Transverse colon (tissue), 4 donors: ENCODE measurements at regions not wholly inside any gene's neighbourhood (a gene's known extent, or its start where the extent isn't known, plus 50 kb on each side); places are given as distances from the start of the nearest gene placed in this dataset.
A peak's percentile ranks its signal among the peaks of the same experiment; 100 is the strongest.

ENCODE experiments used
- DNase-seq: peaks from one replicate; pipeline ENCODE4 v3.0.0-alpha.2; 2019
- H3K27ac ChIP-seq, 4 donors: fragments of 200-600 bp; sonication (generic); 2 replicates each; pipeline ENCODE4 v1.5.1; 2016 to 2018; ENCODE audit warnings: inconsistent platforms in 4 of 4
- H3K27me3 ChIP-seq: fragments of 200-600 bp; sonication (generic); 2 replicates; pipeline ENCODE4 v1.5.1; 2017; ENCODE audit warnings: inconsistent platforms
- H3K36me3 ChIP-seq, 4 donors: fragments of 200-600 bp; sonication (generic); 2 replicates each; pipeline ENCODE4 v1.5.1; 2017 to 2019; ENCODE audit warnings: inconsistent platforms in 4 of 4
- H3K4me1 ChIP-seq, 4 donors: fragments of 200-600 bp; sonication (generic); 2 replicates each; pipeline ENCODE4 v1.5.1; 2017 to 2020; ENCODE audit warnings: inconsistent platforms in 4 of 4
- H3K4me3 ChIP-seq, 4 donors: fragments of 200-600 bp; sonication (generic); 1 replicate in 1 of 4; 2 replicates in 3 of 4; pipeline versions ENCODE4 v1.5.1 to v1.6.1; 2017 to 2019; ENCODE audit warnings: inconsistent platforms in 4 of 4
- H3K9me3 ChIP-seq, 2 donors: fragments of 200-600 bp; sonication (generic); 2 replicates each; pipeline ENCODE4 v1.5.1; 2017 to 2019; ENCODE audit warnings: inconsistent platforms in 2 of 2
- CTCF ChIP-seq, 5 experiments: fragments of 200-600 bp in 3 of 5; fragments of 450-650 bp in 2 of 5; sonication (generic) in 3 of 5; IDR thresholded peaks; 1 replicate in 2 of 5; 2 replicates in 3 of 5; pipeline ENCODE4 v1.5.1; 2016 to 2017; ENCODE audit warnings: antibody characterized with exemption in 5 of 5, inconsistent platforms in 3 of 5, mild to moderate bottlenecking in 2 of 5, moderate library complexity in 1 of 5
- EP300 ChIP-seq: sonication (generic); formaldehyde crosslinking; IDR thresholded peaks from one replicate; pipeline ENCODE4 v1.6.1; 2017; ENCODE audit warnings: antibody characterized with exemption, low read depth
- POLR2A ChIP-seq: fragments of 450-650 bp; IDR thresholded peaks from one replicate; pipeline ENCODE4 v1.6.1; 2016; ENCODE audit warnings: antibody characterized with exemption, mild to moderate bottlenecking, moderate library complexity
- POLR2AphosphoS5 ChIP-seq, 3 donors: sonication (generic); formaldehyde crosslinking; IDR thresholded peaks; one replicate each; pipeline ENCODE4 v1.6.1; 2016; ENCODE audit warnings: antibody characterized with exemption in 3 of 3
- WGBS, 2 donors: methylation state at CpG; one replicate each; pipeline ENCODE4 v1.1.5; 2018; ENCODE audit warnings: low coverage in 1 of 2; 5-methylcytosine and 5-hydroxymethylcytosine counted together
- in situ Hi-C, 4 donors: fragments of 200-750 bp; cut with MboI; loops; one replicate each; pipeline versions ENCODE4 v1.15.0 to v1.15.1; 2017; ENCODE audit warnings: low sequenced_read_pairs in 3 of 4, low pct_ligation_motif_present in 1 of 4, low pct_unique_long_range_greater_than_20kb in 1 of 4
- intact Hi-C: fragments of 100-400 bp; cut with DNase I; formaldehyde crosslinking; loops from one replicate; pipeline ENCODE4 v1.15.1; 2023; ENCODE audit warnings: low total_unique reads

GRCh38 chr6:126153661-126154060, 167.3 kb downstream of the TRMT11 start:
- Histone ChIP-seq H3K27ac (no peak overlapping the region), H3K4me1 (no peaks in the 10 kb centered on the region), H3K27me3 (no peaks in the 10 kb centered on the region), H3K4me3 (no peak overlapping the region), H3K36me3 (no peaks in the 10 kb centered on the region), H3K9me3 (no peaks in the 10 kb centered on the region)
- no peak for DNase-seq
- intact Hi-C loops: no loop called here
- in situ Hi-C loops: no loop called here
- WGBS, 2 donors: 80 to 82% methylated on average over 3 of the region's 3 CpGs
- TF ChIP-seq EP300: no peak
- no peak for TF ChIP-seq POLR2AphosphoS5 (IDR thresholded peaks at IDR 0.05)
- no peak for TF ChIP-seq CTCF (IDR thresholded peaks at IDR 0.05)
- TF ChIP-seq POLR2A: no peak

- intact Hi-C loops (no loop called here), in situ Hi-C loops (no loop called here)
- 50% methylated on average over 1 of the region's 1 CpG; no CpG with 5 or more reads in 1 of the 2 donors for WGBS, 2 donors
- Histone ChIP-seq H3K27ac (no peak overlapping the region), H3K9me3 (no peaks in the 10 kb centered on the region), H3K36me3 (no peaks in the 10 kb centered on the region), H3K4me1 (no peaks in the 10 kb centered on the region), H3K27me3 (no peaks in the 10 kb centered on the region), H3K4me3 (no peak overlapping the region)
- DNase-seq: no peak
- TF ChIP-seq EP300: no peak
- no peak for TF ChIP-seq CTCF (IDR thresholded peaks at IDR 0.05)
- no peak for TF ChIP-seq POLR2AphosphoS5 (IDR thresholded peaks at IDR 0.05)
- TF ChIP-seq POLR2A: no peak
These were observed 170.6 kb downstream of the TRMT11 start for GRCh38 chr6:126156973-126157372.

- Histone ChIP-seq H3K27ac (no peak overlapping the region), H3K4me3 (no peak overlapping the region), H3K4me1 (peaks cover 0 to 15% (median 3%) of the 10 kb centered on the region in 4 donors), H3K36me3 (no peaks in the 10 kb centered on the region), H3K9me3 (no peaks in the 10 kb centered on the region), H3K27me3 (no peaks in the 10 kb centered on the region)
- WGBS, 2 donors: 40 to 79% methylated on average over 1 to 2 of the region's 2 CpGs
- in situ Hi-C loops (no loop called here), intact Hi-C loops (no loop called here)
- TF ChIP-seq CTCF (IDR thresholded peaks at IDR 0.05) (no peak), EP300 (no peak), POLR2AphosphoS5 (IDR thresholded peaks at IDR 0.05) (no peak), POLR2A (no peak)
- no peak for DNase-seq
These were observed 172.2 kb upstream of the CENPW start for GRCh38 chr6:126167726-126168125.

GRCh38 chr6:126170433-126170832, 169.5 kb upstream of the CENPW start:
- in situ Hi-C loops (no loop called here), intact Hi-C loops (no loop called here)
- Histone ChIP-seq H3K36me3 (no peaks in the 10 kb centered on the region), H3K4me1 (peaks cover 0 to 15% (median 3%) of the 10 kb centered on the region in 4 donors), H3K9me3 (no peaks in the 10 kb centered on the region), H3K27me3 (no peaks in the 10 kb centered on the region), H3K27ac (peak overlapping the region in 2 of 4 donors; percentile 43 to 54), H3K4me3 (peak overlapping the region in 2 of 4 donors; percentile 7 to 28)
- no peak for TF ChIP-seq POLR2AphosphoS5 (IDR thresholded peaks at IDR 0.05)
- no peak for TF ChIP-seq CTCF (IDR thresholded peaks at IDR 0.05)
- TF ChIP-seq EP300: no peak
- TF ChIP-seq POLR2A: no peak
- WGBS, 2 donors: 36 to 40% methylated on average over 3 to 5 of the region's 5 CpGs
- peak; percentile 21 for DNase-seq
